HFFc6 (cell line): ENCODE measurements at regions not wholly inside any gene's neighbourhood (a gene's known extent, or its start where the extent isn't known, plus 50 kb on each side); places are given as distances from the start of the nearest gene placed in this dataset.

Source experiments
- DNase-seq: peaks from one replicate; pipeline ENCODE4 v3.0.0-alpha.2; 2018
- H3K27ac Mint-ChIP-seq: 2 replicates; pipeline ENCODE4 v1.8.0; 2020; ENCODE audit warnings: mild to moderate bottlenecking, mixed read lengths
- H3K27me3 Mint-ChIP-seq: 2 replicates; pipeline ENCODE4 v1.8.0; 2021; ENCODE audit warnings: mild to moderate bottlenecking, moderate library complexity, mixed read lengths; ENCODE audit not compliant: insufficient read depth
- H3K36me3 Mint-ChIP-seq: 2 replicates; pipeline ENCODE4 v1.8.0; 2021; ENCODE audit warnings: low read depth, mixed read lengths
- H3K4me1 Mint-ChIP-seq: 2 replicates; pipeline ENCODE4 v1.8.0; 2020; ENCODE audit warnings: low read depth, mixed read lengths
- H3K4me3 Mint-ChIP-seq: 2 replicates; pipeline ENCODE4 v1.8.0; 2020; ENCODE audit warnings: mild to moderate bottlenecking, moderate library complexity, mixed read lengths
- H3K9me3 Mint-ChIP-seq: 2 replicates; pipeline ENCODE4 v1.8.0; 2020; ENCODE audit warnings: mild to moderate bottlenecking, mixed read lengths
- TF ChIP-seq, protein P1 (sequence below): fragments of 200-600 bp; sonication (generic); IDR thresholded peaks from 2 replicates; pipeline ENCODE4 v1.5.0; 2021; ENCODE audit warnings: antibody characterized with exemption, mild to moderate bottlenecking

DNA sequence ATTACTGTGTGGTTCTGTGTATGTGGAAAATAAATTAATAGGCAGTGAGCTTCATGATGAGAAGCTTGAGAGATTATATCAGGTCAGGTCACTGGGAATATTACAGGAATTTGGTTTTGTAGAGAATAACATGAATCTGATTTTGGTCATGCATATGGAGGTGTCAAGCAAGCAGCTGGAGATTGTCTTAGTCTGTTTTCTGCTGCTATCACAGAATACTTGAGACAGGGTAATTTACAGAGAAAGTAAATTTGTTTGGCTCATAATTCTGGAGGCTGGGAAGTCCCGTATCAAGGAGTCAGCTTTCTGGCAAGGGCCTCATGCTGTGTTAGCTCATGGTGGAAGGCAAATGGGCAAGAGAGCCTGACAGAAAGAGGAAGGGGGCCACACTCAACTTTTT lies 120.7 kb upstream of the FAM3C start:
- H3K4me1 Mint-ChIP-seq, result peaks cover 4% of the 10 kb centered on the region; the same call in 1 of the 2 replicates

DNA sequence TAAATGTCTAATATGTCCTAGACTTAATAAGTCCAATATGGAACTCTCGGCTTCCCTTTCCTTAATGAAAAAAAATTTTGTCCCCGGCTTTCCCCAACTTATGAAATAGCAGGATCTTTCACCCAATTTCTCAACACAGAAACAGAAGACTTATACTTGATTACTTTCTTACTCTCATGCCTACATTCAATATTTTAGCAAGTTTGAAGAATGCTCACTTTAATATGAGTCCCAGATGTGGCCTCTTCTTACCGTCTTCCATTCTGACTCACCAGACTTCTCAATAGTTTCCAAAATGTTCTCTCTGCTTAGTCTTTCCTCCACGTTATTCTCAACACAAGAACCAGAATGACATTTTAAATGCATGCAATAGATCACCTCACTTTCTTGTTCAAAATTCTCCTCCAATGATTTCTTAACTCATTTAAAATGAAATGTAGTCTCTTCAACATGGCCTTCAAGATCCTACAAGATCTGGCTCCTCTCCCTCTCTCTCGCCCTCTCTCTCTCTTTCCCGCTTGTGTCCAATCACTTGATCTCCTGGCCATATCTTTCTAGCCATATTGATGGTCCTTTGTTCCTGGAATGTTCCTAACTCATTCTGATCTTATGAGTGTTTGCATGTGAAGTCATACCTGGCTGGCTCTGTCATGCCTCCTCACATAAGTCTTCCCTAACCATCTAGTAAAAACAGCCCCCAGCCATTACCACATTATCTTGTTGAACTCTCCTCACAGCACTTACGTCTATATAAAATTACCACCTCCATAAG lies 119.7 kb upstream of the FAM3C start:
- Mint-ChIP-seq H3K4me1 (peaks cover 4% of the 10 kb centered on the region; the same call in 1 of the 2 replicates), H3K9me3 (peaks cover 13% of the 10 kb centered on the region), H3K36me3 (peaks cover 10% of the 10 kb centered on the region), H3K27me3 (peaks cover 5% of the 10 kb centered on the region), H3K4me3 (no peak overlapping the region), H3K27ac (no peak overlapping the region)
- TF ChIP-seq, protein P1, sequence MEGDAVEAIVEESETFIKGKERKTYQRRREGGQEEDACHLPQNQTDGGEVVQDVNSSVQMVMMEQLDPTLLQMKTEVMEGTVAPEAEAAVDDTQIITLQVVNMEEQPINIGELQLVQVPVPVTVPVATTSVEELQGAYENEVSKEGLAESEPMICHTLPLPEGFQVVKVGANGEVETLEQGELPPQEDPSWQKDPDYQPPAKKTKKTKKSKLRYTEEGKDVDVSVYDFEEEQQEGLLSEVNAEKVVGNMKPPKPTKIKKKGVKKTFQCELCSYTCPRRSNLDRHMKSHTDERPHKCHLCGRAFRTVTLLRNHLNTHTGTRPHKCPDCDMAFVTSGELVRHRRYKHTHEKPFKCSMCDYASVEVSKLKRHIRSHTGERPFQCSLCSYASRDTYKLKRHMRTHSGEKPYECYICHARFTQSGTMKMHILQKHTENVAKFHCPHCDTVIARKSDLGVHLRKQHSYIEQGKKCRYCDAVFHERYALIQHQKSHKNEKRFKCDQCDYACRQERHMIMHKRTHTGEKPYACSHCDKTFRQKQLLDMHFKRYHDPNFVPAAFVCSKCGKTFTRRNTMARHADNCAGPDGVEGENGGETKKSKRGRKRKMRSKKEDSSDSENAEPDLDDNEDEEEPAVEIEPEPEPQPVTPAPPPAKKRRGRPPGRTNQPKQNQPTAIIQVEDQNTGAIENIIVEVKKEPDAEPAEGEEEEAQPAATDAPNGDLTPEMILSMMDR, result no peak
- no peak for DNase-seq

More for the DNA sequence above, 120.7 kb upstream of the FAM3C start:
- H3K27ac Mint-ChIP-seq, result no peak overlapping the region
- no peak overlapping the region for H3K4me3 Mint-ChIP-seq
- DNase-seq, result no peak
- H3K27me3 Mint-ChIP-seq, result peaks cover 3% of the 10 kb centered on the region; the same call in 1 of the 2 replicates
- peaks cover 4% of the 10 kb centered on the region for H3K9me3 Mint-ChIP-seq
- TF ChIP-seq, protein P1, result no peak
- H3K36me3 Mint-ChIP-seq, result peaks cover 5% of the 10 kb centered on the region

DNA sequence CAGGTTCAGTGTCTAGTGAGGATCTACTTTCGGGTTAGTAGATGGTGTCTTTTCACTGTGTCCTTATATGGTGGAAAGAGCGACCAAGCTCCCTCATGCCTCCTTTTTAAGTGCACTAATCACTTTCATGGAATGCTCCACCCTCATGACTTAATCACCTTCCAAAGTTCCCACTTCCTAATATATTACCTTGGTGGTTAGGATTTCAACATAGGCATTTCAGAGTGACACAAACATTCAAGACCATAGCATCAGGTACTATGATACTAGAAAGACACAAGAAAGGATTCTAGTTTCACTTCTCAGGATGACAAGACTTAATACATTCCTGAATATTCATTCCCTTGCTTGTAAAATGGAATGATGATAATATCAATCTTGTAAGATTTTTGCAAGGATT lies 119.1 kb upstream of the FAM3C start:
- peaks cover 5% of the 10 kb centered on the region for H3K27me3 Mint-ChIP-seq
- H3K4me3 Mint-ChIP-seq, result no peak overlapping the region
- DNase-seq, result no peak
- H3K4me1 Mint-ChIP-seq, result peaks cover 4% of the 10 kb centered on the region; the same call in 1 of the 2 replicates
- H3K27ac Mint-ChIP-seq, result no peak overlapping the region
- TF ChIP-seq, protein P1, result no peak
- H3K36me3 Mint-ChIP-seq, result peaks cover 16% of the 10 kb centered on the region
- H3K9me3 Mint-ChIP-seq, result peaks cover 19% of the 10 kb centered on the region

DNA sequence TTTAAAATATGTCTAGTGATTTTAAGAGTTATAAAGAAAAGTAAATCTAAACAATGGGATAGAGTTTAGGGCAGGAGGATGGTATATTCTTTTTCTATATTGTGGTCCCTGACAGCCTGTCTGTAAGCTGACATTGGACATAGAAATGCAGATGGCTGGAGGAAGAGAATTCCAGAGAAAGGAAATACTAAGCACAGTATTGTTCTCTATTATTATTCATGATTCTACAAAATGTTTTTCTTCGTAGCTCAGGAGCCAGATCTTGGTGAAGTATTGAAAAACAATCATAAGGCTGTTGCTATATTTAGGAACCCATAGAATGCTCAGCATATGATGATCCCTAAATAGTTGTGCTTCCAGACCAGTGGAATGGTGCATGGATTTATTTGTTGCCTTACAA lies 117.0 kb upstream of the FAM3C start:
- peaks cover 32% of the 10 kb centered on the region for H3K36me3 Mint-ChIP-seq

DNA sequence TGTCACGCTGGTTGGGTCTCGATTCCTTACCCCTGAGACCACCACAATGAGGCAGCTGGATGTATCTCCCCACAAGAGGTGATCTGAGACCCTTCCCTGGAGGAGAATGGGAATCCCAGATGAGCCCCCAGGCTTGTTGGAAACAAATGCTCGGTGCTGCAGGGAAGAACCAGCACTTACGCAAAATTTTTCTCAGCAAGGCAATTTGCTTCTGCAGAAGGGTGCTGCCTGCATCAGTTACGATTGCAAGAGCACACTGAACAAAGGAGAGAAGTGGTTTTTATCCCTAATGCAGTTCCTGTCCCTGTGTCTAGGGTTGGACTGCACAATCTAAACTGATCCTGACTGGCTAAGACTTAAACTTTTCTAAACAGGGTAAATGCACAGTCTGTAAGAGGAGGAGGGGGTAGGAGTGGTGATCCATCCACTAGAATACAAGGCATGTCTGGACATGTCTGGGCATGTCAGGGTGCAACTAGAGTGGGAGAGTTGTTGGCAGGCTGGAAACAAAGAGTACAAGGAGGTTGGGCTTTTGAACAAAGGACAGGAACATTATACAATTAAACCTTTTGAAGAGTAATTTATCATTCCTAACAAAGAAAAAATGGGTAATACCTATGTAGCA lies 114.9 kb upstream of the FAM3C start:
- peaks cover 9% of the 10 kb centered on the region for H3K27me3 Mint-ChIP-seq
- TF ChIP-seq, protein P1, result no peak
- peaks cover 43% of the 10 kb centered on the region for H3K9me3 Mint-ChIP-seq
- H3K36me3 Mint-ChIP-seq, result peaks cover 43% of the 10 kb centered on the region
- DNase-seq, result no peak
- no peak overlapping the region for H3K4me3 Mint-ChIP-seq
- H3K27ac Mint-ChIP-seq, result no peak overlapping the region
- H3K4me1 Mint-ChIP-seq, result peaks cover 5% of the 10 kb centered on the region; the same call in 1 of the 2 replicates

More for the DNA sequence above, 117.0 kb upstream of the FAM3C start:
- no peak for DNase-seq
- H3K4me3 Mint-ChIP-seq, result no peak overlapping the region
- peaks cover 9% of the 10 kb centered on the region for H3K27me3 Mint-ChIP-seq
- H3K9me3 Mint-ChIP-seq, result peaks cover 29% of the 10 kb centered on the region
- peaks cover 9% of the 10 kb centered on the region; the same call in 1 of the 2 replicates for H3K4me1 Mint-ChIP-seq
- H3K27ac Mint-ChIP-seq, result no peak overlapping the region
- TF ChIP-seq, protein P1, result no peak
